GM18505 (cell line): ENCODE measurements at regions not wholly inside any gene's neighbourhood (a gene's known extent, or its start where the extent isn't known, plus 50 kb on each side); places are given as distances from the start of the nearest gene placed in this dataset.

Source experiments
- ATAC-seq: cut with Tn5 transposase; IDR thresholded peaks from one replicate; pipeline ENCODE4 v1.9.1; 2021; ENCODE audit not compliant: unreplicated experiment
- POLR2A ChIP-seq: IDR thresholded peaks from 4 replicates; pipeline ENCODE4 v1.6.1; 2011; ENCODE audit warnings: borderline replicate concordance; ENCODE audit not compliant: insufficient read depth, insufficient read length; ENCODE audit errors: extremely low read depth

GRCh38 chr6:117126213-117126612 is 139.1 kb upstream of the VGLL2 start:
- no peak for TF ChIP-seq POLR2A
- ATAC-seq, result no peak

- no peak for ATAC-seq
- no peak for TF ChIP-seq POLR2A
Measured at GRCh38 chr6:117128052-117128451, 137.3 kb upstream of the VGLL2 start.

GRCh38 chr6:117130125-117130524 is 135.2 kb upstream of the VGLL2 start:
- no peak for ATAC-seq
- TF ChIP-seq POLR2A, result no peak

DNA sequence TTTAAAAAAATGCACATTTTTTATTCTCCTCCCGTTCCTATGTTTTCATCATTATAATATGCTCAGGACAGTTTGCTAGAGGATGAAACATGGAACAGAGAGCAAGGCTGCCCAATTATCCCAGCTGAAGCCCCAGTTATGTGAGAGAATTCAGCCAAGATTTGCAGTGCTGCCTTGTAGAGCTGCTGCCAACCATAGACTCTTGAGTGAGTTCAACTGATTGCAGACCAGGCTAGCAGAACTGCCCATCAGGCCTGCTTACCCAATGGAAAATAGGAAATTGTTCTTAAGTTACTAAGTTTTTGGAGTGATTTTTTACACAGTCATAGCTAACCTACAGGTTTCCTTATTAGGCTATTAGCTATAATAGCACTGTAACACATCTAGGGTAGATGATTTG is 128.7 kb upstream of the VGLL2 start:
- no peak for ATAC-seq

DNA sequence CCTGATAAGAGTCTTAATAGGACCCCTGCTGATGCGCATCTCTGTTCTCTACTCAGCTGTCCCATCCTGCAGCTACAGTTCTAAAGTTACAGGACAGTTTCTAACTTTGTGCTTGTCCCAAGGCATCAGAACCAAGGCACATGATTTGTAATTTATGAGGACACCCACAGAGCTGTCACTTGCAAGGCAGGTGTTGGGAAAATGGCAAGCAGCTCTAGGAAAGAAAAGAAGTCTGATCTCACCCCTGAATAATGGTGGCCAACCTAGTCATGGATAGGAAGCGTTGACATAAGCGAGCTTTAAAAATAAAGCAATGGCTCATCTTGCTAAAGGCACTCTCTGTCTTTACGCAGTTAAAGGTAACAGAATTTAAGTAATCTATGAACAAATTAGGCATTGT is 127.6 kb upstream of the VGLL2 start:
- no peak for TF ChIP-seq POLR2A
- ATAC-seq, result no peak

More for the DNA sequence above, 128.7 kb upstream of the VGLL2 start:
- TF ChIP-seq POLR2A, result no peak

DNA sequence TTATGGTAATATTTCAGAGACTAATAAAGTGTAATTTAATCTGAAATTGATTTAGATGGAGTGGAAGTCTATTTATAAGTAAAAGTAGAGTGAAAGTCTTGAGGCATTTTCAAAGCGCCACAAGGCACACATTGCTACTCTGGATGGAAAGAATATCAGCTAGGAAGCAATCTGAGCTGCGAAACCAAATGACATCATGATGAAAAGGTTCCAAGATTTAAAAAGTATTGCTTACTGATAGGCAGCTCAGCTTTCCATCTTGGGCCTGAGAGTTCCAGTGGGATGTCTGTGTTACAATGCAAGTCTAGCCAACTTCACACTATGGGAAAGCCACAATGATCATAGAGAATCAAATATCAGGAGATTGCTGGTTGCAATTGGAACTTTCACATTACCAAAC is 126.9 kb upstream of the VGLL2 start:
- no peak for ATAC-seq
- TF ChIP-seq POLR2A, result no peak

GRCh38 chr6:117138920-117139319 is 126.4 kb upstream of the VGLL2 start:
- no peak for TF ChIP-seq POLR2A
- ATAC-seq, result no peak

DNA sequence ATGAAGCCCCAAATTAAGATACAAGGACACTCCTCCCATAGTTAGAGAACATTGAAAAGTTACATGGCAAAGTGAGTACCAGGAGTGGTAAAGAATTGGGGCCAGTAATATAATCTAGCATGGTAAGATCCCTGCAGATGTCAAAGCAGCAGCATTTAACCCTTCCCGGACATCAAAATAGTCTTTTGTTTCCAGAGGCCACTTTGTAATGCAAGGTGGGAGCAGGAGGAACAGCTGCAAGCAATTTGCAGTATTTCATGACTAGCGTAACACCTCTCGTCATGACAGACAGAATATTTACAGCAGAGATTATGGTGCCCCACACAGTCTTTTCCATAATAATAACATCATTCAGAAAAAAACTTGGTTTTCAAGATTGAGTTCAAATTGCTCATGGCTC is 123.2 kb upstream of the VGLL2 start:
- ATAC-seq, result no peak
- no peak for TF ChIP-seq POLR2A

DNA sequence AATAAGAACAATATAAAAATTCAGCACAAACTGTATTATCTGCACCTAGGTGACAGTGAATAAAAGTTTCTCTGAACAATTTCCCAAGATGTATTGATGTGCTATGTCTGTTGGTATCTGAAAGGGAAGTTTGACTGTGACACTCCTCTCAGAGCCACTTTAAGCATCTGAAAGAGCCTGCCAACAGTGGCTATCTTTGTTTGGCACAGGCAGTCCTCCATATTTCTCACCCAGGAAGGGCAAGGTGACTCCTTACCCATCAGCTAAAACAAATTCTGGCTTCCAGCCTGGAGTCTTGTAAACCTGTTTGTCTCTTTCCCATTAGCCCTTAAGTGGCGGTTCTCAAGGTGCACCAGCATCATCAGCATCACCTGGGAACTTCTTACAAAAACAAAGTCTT is 122.4 kb upstream of the VGLL2 start:
- TF ChIP-seq POLR2A, result no peak
- no peak for ATAC-seq

DNA sequence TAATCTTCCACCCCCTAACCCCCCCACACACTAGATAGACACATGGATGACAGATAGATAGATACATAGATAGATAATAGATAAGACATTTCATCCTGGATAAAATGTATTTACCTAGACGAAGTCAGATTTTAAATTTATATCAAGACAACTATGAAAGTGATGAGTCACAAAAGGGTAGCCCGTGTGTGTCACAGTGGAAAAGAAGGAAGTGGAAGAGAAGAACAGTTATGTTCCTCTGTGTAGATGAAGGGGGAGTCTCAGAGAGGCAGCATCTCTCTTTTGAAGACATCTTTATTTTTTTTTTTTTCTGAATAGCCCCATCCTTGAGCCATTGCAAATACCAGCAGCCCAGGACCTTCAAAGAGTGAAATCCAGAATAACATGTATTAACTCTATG is 121.7 kb upstream of the VGLL2 start:
- ATAC-seq, result no peak
- TF ChIP-seq POLR2A, result no peak

DNA sequence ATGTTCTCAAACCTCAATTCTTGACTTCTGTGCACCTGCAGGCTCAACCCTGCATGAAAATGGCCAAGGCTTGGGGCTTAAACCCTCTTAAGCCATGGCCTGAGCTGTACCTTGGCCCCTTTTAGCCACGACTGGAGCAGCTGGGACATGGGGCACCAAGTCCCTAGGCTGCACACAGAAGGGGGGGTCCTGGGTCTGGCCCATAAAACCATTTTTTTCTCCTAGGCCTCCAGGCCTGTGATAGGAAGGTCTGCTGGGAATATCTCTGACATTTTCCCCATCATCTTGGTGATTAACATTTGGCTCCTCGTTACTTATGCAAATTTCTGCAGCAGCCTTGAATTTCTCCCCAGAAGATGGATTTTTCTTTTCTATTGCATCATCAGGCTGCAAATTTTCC is 119.4 kb upstream of the VGLL2 start:
- TF ChIP-seq POLR2A, result no peak
- no peak for ATAC-seq

GRCh38 chr6:117149324-117149723 is 116.0 kb upstream of the VGLL2 start:
- no peak for ATAC-seq
- no peak for TF ChIP-seq POLR2A

- no peak for TF ChIP-seq POLR2A
- no peak for ATAC-seq
Measured at GRCh38 chr6:117156741-117157140, 108.6 kb upstream of the VGLL2 start.

GRCh38 chr6:117157448-117157847 is 107.9 kb upstream of the VGLL2 start:
- no peak for TF ChIP-seq POLR2A
- ATAC-seq, result no peak

- ATAC-seq, result no peak
- no peak for TF ChIP-seq POLR2A
Measured at GRCh38 chr6:117165911-117166499, 99.4 kb upstream of the VGLL2 start.

- TF ChIP-seq POLR2A, result no peak
- ATAC-seq, result no peak
Measured at GRCh38 chr6:117167520-117168271, 97.7 kb upstream of the VGLL2 start.
